ENCODE measurements at regions not wholly inside any gene's neighbourhood (a gene's known extent, or its start where the extent isn't known, plus 50 kb on each side); places are given as distances from the start of the nearest gene placed in this dataset.

DNA sequence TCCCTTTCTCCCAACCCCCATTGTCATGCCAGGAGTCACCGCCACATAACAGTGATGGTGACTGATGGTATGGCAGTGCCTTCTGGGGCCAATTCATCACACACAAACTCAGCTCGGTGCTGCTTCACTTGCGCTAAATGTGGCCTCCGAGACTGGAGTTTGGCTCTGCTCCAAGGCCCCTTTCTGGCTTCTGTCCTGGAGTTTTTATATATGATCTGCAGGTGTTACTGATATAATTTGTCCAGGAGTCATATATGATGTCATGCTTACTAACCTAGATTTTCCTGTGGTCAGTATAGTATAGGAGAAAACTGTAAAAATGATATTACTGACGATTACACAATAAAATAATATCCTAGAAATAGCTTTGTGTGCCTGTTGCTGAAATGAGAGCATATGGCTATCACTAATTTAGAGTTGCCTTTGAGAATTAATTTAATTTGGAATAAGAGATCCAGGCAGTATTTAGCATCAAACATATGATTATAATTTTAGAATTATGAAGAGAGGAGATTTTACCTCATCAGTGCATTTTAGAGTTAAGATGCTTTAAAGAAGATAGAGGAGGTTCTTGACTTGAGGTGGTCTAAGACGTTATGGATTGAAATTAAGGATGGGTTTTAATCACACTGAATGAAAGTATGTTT lies 334.1 kb upstream of the CD180 start:
- no peak overlapping the region for H3K27ac ChIP-seq (ENCODE audit: low read depth in 1 of 2, low read length in 2 of 2)
- no peaks in the 10 kb centered on the region for H3K4me1 ChIP-seq (ENCODE audit: control insufficient read depth in 4 of 4, insufficient read depth in 4 of 4, low read length in 3 of 4)
- no peaks in the 10 kb centered on the region for H3K36me3 ChIP-seq (ENCODE audit: control insufficient read depth in 4 of 4, insufficient read depth in 3 of 4, low read depth in 1 of 4, low read length in 3 of 4)
- H3K27me3 ChIP-seq (ENCODE audit: control insufficient read depth in 4 of 4, insufficient read depth in 4 of 4, low read length in 3 of 4): no peaks in the 10 kb centered on the region
- no peak overlapping the region for H3K4me3 ChIP-seq (ENCODE audit: low read depth in 1 of 3, low read length in 3 of 3)
- no peak for DNase-seq (ENCODE audit: low spot score)
- no peaks in the 10 kb centered on the region for H3K9me3 ChIP-seq (ENCODE audit: control insufficient read depth in 4 of 4, low read length in 3 of 4)
- 88% methylated on average over 6 of the region's 6 CpGs for WGBS
- TF ChIP-seq EGR1 (IDR thresholded peaks at IDR 0.05; ENCODE audit: low read depth in 2 of 2): no peak
- no peak for TF ChIP-seq YY1 (IDR thresholded peaks at IDR 0.05)
- no peak for TF ChIP-seq RXRA (IDR thresholded peaks at IDR 0.05)
- TF ChIP-seq FOXA2 (IDR thresholded peaks at IDR 0.05): no peak
- no peak for TF ChIP-seq RAD21 (IDR thresholded peaks at IDR 0.05)
- no peak for TF ChIP-seq FOXA1 (IDR thresholded peaks at IDR 0.05)
- no peak for TF ChIP-seq GABPA (IDR thresholded peaks at IDR 0.05 in 1 of 2, conservative IDR thresholded peaks at IDR 0.05 in 1 of 2)
- TF ChIP-seq, protein P1, sequence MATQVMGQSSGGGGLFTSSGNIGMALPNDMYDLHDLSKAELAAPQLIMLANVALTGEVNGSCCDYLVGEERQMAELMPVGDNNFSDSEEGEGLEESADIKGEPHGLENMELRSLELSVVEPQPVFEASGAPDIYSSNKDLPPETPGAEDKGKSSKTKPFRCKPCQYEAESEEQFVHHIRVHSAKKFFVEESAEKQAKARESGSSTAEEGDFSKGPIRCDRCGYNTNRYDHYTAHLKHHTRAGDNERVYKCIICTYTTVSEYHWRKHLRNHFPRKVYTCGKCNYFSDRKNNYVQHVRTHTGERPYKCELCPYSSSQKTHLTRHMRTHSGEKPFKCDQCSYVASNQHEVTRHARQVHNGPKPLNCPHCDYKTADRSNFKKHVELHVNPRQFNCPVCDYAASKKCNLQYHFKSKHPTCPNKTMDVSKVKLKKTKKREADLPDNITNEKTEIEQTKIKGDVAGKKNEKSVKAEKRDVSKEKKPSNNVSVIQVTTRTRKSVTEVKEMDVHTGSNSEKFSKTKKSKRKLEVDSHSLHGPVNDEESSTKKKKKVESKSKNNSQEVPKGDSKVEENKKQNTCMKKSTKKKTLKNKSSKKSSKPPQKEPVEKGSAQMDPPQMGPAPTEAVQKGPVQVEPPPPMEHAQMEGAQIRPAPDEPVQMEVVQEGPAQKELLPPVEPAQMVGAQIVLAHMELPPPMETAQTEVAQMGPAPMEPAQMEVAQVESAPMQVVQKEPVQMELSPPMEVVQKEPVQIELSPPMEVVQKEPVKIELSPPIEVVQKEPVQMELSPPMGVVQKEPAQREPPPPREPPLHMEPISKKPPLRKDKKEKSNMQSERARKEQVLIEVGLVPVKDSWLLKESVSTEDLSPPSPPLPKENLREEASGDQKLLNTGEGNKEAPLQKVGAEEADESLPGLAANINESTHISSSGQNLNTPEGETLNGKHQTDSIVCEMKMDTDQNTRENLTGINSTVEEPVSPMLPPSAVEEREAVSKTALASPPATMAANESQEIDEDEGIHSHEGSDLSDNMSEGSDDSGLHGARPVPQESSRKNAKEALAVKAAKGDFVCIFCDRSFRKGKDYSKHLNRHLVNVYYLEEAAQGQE (IDR thresholded peaks at IDR 0.05): no peak
- TF ChIP-seq NR2F2 (IDR thresholded peaks at IDR 0.05): no peak
- TF ChIP-seq, protein P2, sequence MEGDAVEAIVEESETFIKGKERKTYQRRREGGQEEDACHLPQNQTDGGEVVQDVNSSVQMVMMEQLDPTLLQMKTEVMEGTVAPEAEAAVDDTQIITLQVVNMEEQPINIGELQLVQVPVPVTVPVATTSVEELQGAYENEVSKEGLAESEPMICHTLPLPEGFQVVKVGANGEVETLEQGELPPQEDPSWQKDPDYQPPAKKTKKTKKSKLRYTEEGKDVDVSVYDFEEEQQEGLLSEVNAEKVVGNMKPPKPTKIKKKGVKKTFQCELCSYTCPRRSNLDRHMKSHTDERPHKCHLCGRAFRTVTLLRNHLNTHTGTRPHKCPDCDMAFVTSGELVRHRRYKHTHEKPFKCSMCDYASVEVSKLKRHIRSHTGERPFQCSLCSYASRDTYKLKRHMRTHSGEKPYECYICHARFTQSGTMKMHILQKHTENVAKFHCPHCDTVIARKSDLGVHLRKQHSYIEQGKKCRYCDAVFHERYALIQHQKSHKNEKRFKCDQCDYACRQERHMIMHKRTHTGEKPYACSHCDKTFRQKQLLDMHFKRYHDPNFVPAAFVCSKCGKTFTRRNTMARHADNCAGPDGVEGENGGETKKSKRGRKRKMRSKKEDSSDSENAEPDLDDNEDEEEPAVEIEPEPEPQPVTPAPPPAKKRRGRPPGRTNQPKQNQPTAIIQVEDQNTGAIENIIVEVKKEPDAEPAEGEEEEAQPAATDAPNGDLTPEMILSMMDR (IDR thresholded peaks at IDR 0.05; ENCODE audit: low read depth, low read length, missing input control): no peak
- TF ChIP-seq SP1 (IDR thresholded peaks at IDR 0.05): no peak
- no peak for TF ChIP-seq HNF4G (IDR thresholded peaks at IDR 0.05)
- TF ChIP-seq, protein P3, sequence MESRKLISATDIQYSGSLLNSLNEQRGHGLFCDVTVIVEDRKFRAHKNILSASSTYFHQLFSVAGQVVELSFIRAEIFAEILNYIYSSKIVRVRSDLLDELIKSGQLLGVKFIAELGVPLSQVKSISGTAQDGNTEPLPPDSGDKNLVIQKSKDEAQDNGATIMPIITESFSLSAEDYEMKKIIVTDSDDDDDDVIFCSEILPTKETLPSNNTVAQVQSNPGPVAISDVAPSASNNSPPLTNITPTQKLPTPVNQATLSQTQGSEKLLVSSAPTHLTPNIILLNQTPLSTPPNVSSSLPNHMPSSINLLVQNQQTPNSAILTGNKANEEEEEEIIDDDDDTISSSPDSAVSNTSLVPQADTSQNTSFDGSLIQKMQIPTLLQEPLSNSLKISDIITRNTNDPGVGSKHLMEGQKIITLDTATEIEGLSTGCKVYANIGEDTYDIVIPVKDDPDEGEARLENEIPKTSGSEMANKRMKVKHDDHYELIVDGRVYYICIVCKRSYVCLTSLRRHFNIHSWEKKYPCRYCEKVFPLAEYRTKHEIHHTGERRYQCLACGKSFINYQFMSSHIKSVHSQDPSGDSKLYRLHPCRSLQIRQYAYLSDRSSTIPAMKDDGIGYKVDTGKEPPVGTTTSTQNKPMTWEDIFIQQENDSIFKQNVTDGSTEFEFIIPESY (IDR thresholded peaks at IDR 0.05): no peak
- no peak for TF ChIP-seq TAF1 (conservative IDR thresholded peaks at IDR 0.05)
- TF ChIP-seq JUND (IDR thresholded peaks at IDR 0.05): no peak
- TF ChIP-seq, protein P4, sequence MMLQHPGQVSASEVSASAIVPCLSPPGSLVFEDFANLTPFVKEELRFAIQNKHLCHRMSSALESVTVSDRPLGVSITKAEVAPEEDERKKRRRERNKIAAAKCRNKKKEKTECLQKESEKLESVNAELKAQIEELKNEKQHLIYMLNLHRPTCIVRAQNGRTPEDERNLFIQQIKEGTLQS (IDR thresholded peaks at IDR 0.05): no peak
- TF ChIP-seq HNF4A (conservative IDR thresholded peaks at IDR 0.05): no peak
- TF ChIP-seq, protein P5, sequence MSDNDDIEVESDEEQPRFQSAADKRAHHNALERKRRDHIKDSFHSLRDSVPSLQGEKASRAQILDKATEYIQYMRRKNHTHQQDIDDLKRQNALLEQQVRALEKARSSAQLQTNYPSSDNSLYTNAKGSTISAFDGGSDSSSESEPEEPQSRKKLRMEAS (IDR thresholded peaks at IDR 0.05): no peak
- H3K9ac ChIP-seq (ENCODE audit: low read depth in 1 of 2, low read length in 2 of 2): no peak overlapping the region

All from liver (tissue), 8 donors.